Stimulated activated CD8-positive, alpha-beta memory T cell treated with anti-CD3 and anti-CD28 coated beads, Interleukin-4, amount 100 ng/mL, for 48 hours (primary cell): ENCODE measurements at regions not wholly inside any gene's neighbourhood (a gene's known extent, or its start where the extent isn't known, plus 50 kb on each side); places are given as distances from the start of the nearest gene placed in this dataset.

Experiments used
- DNase-seq: peaks from one replicate; pipeline ENCODE4 v3.0.0-alpha.2; 2020

GRCh38 chr5:57862942-57863341, 380.3 kb upstream of the ACTBL2 start:
- DNase-seq: no peak

- DNase-seq: no peak
These were observed 379.9 kb upstream of the ACTBL2 start for GRCh38 chr5:57862471-57862911.

GRCh38 chr5:57859626-57860025, 377.0 kb upstream of the ACTBL2 start:
- DNase-seq: no peak

- DNase-seq: no peak
These were observed 376.3 kb upstream of the ACTBL2 start for GRCh38 chr5:57858905-57859304.

- DNase-seq: no peak
These were observed 375.1 kb upstream of the ACTBL2 start for GRCh38 chr5:57857696-57858095.

- no peak for DNase-seq
These were observed 373.2 kb upstream of the ACTBL2 start for GRCh38 chr5:57855831-57856230.

GRCh38 chr5:57853929-57854697, 371.5 kb upstream of the ACTBL2 start:
- DNase-seq: no peak

- DNase-seq: no peak
These were observed 367.5 kb upstream of the ACTBL2 start for GRCh38 chr5:57850109-57850508.

- DNase-seq: no peak
These were observed 362.4 kb upstream of the ACTBL2 start for GRCh38 chr5:57845025-57845424.

GRCh38 chr5:57844410-57844809, 361.8 kb upstream of the ACTBL2 start:
- DNase-seq: no peak

- no peak for DNase-seq
These were observed 360.4 kb upstream of the ACTBL2 start for GRCh38 chr5:57843059-57843367.

- DNase-seq: no peak
These were observed 359.9 kb upstream of the ACTBL2 start for GRCh38 chr5:57842364-57843058.

GRCh38 chr5:57841676-57842363, 359.2 kb upstream of the ACTBL2 start:
- no peak for DNase-seq

GRCh38 chr5:57839437-57840079, 356.9 kb upstream of the ACTBL2 start:
- no peak for DNase-seq

- DNase-seq: no peak
These were observed 356.4 kb upstream of the ACTBL2 start for GRCh38 chr5:57839025-57839424.

- DNase-seq: no peak
These were observed 354.3 kb upstream of the ACTBL2 start for GRCh38 chr5:57836921-57837320.

- DNase-seq: no peak
These were observed 353.7 kb upstream of the ACTBL2 start for GRCh38 chr5:57836331-57836730.

GRCh38 chr5:57834829-57835608, 352.4 kb upstream of the ACTBL2 start:
- DNase-seq: no peak

GRCh38 chr5:57833489-57833888, 350.9 kb upstream of the ACTBL2 start:
- no peak for DNase-seq

GRCh38 chr5:57832875-57833274, 350.3 kb upstream of the ACTBL2 start:
- DNase-seq: no peak

- DNase-seq: no peak
These were observed 349.3 kb upstream of the ACTBL2 start for GRCh38 chr5:57831932-57832331.

- no peak for DNase-seq
These were observed 348.5 kb upstream of the ACTBL2 start for GRCh38 chr5:57831090-57831489.

- no peak for DNase-seq
These were observed 345.6 kb upstream of the ACTBL2 start for GRCh38 chr5:57828221-57828620.
